ENCODE measurements at regions not wholly inside any gene's neighbourhood (a gene's known extent, or its start where the extent isn't known, plus 50 kb on each side); places are given as distances from the start of the nearest gene placed in this dataset.

GRCh38 chr14:53551862-53552261 lies 398.7 kb upstream of the DDHD1 start:
- H2AK5ac ChIP-seq (ENCODE audit: low read depth, low read length) = no peak overlapping the region
- H3K79me1 ChIP-seq (ENCODE audit: low read depth, low read length) = no peaks in the 10 kb centered on the region
- no peaks in the 10 kb centered on the region for H3K27me3 ChIP-seq (replicated peaks in 1 of 4; ENCODE audit: control insufficient read depth in 3 of 4, extremely low read depth in 1 of 4, insufficient read depth in 3 of 4, low read length in 3 of 4)
- ChIA-PET CTCF (ENCODE audit: partially characterized antibody) (interaction anchor here (0.6 kb wide), 1 partner anchor 715 kb away, joined by 3 read pairs; no protein-coding TSS in a partner anchor), POLR2A (ENCODE audit: partially characterized antibody) (no interaction called here)
- no peaks in the 10 kb centered on the region for H3K9me3 ChIP-seq (ENCODE audit: insufficient read depth in 2 of 2, low read depth in 1 of 2, low read length in 1 of 2)
- no peak for DNase-seq (ENCODE audit: low read depth in 1 of 2, low spot score in 2 of 2)
- no peaks in the 10 kb centered on the region for H4K20me1 ChIP-seq (replicated peaks in 1 of 2; ENCODE audit: control insufficient read depth in 1 of 2, insufficient read depth in 2 of 2, low read length in 2 of 2)
- H2BK12ac ChIP-seq (ENCODE audit: low read depth, low read length) = no peak overlapping the region
- H2BK5ac ChIP-seq (ENCODE audit: low read depth, low read length) = no peak overlapping the region
- no peak overlapping the region for H2AFZ ChIP-seq (ENCODE audit: low read length)
- no peak overlapping the region for H3K18ac ChIP-seq (ENCODE audit: extremely low read depth, low read length)
- H4K91ac ChIP-seq (replicated peaks; ENCODE audit: insufficient read length, low read length) = no peak overlapping the region
- no peaks in the 10 kb centered on the region for H3K4me1 ChIP-seq (replicated peaks in 1 of 4; ENCODE audit: control insufficient read depth in 3 of 4, insufficient read depth in 4 of 4, low read length in 3 of 4)
- H3K36me3 ChIP-seq (ENCODE audit: control insufficient read depth in 2 of 4, insufficient read depth in 4 of 4, low read length in 3 of 4) = no peaks in the 10 kb centered on the region
- H2BK15ac ChIP-seq (ENCODE audit: low read length) = no peak overlapping the region
- H3K79me2 ChIP-seq (ENCODE audit: control insufficient read depth in 1 of 2, insufficient read depth in 2 of 2, low read length in 2 of 2) = no peaks in the 10 kb centered on the region
- H4K5ac ChIP-seq (ENCODE audit: insufficient read length, low read depth, low read length) = no peak overlapping the region
- no peak overlapping the region for H3K4ac ChIP-seq (replicated peaks; ENCODE audit: insufficient read length, low read depth, low read length)
- no peak overlapping the region for H3K4me3 ChIP-seq (ENCODE audit: extremely low read depth in 1 of 4, insufficient read depth in 2 of 4, low read depth in 3 of 4, low read length in 4 of 4)
- H3K14ac ChIP-seq (ENCODE audit: insufficient read length) = no peak overlapping the region
- H2BK120ac ChIP-seq (replicated peaks; ENCODE audit: low read depth, low read length) = no peak overlapping the region
- no peaks in the 10 kb centered on the region for H3K23me2 ChIP-seq (ENCODE audit: low read depth, low read length)
- no peak overlapping the region for H3K23ac ChIP-seq (ENCODE audit: insufficient read length)
- no peak overlapping the region for H3K9ac ChIP-seq (replicated peaks in 1 of 4; ENCODE audit: extremely low read depth in 1 of 4, low read depth in 3 of 4, low read length in 3 of 4)
- TF ChIP-seq JUND (IDR thresholded peaks at IDR 0.05; ENCODE audit: low read length) (no peak), ASH2L (IDR thresholded peaks at IDR 0.05; ENCODE audit: low read length) (no peak), POLR2AphosphoS5 (IDR thresholded peaks at IDR 0.05; ENCODE audit: low read depth, low read length) (no peak), CBX5 (IDR thresholded peaks at IDR 0.05; ENCODE audit: low read depth, low read length) (no peak), YY1 (IDR thresholded peaks at IDR 0.05; ENCODE audit: low read depth, low read length) (no peak), SUZ12 (IDR thresholded peaks at IDR 0.05; ENCODE audit: low read length) (no peak), BCL11A (IDR thresholded peaks at IDR 0.05; ENCODE audit: low read depth in 2 of 2, low read length in 2 of 2) (no peak), E2F6 (IDR thresholded peaks at IDR 0.05) (no peak)
- TF ChIP-seq, protein P1, sequence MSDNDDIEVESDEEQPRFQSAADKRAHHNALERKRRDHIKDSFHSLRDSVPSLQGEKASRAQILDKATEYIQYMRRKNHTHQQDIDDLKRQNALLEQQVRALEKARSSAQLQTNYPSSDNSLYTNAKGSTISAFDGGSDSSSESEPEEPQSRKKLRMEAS (IDR thresholded peaks at IDR 0.05) = no peak
- no peak for FAIRE-seq
- no peak overlapping the region for H3K56ac ChIP-seq (replicated peaks; ENCODE audit: insufficient read length, low read depth, low read length)
- no peak overlapping the region for H3K27ac ChIP-seq (ENCODE audit: low read depth, low read length)
- H2BK20ac ChIP-seq (ENCODE audit: low read length) = no peak overlapping the region
- H3K4me2 ChIP-seq (ENCODE audit: insufficient read depth in 1 of 2, low read depth in 2 of 2, low read length in 2 of 2) = no peak overlapping the region
- no peak overlapping the region for H4K8ac ChIP-seq (ENCODE audit: extremely low read depth, insufficient read depth, low read length)

Data from H1 (cell line).